CD4-positive, alpha-beta memory T cell (primary cell): ENCODE measurements at regions not wholly inside any gene's neighbourhood (a gene's known extent, or its start where the extent isn't known, plus 50 kb on each side); places are given as distances from the start of the nearest gene placed in this dataset.
"Not testable (repeated sequence)": the region's sequence is repeated elsewhere in the genome, so short reads cannot be mapped to it uniquely, and the experiment has no call there.

Experiments
- CTCF ChIA-PET: fragments of 350-600 bp; sonication (Branson Sonifier 250); formaldehyde crosslinking; loops from one replicate; lab custom pipeline; 2021; ENCODE audit warnings: inconsistent platforms; ENCODE audit not compliant: partially characterized antibody; lab: Charles Lee
- POLR2A ChIA-PET: fragments of 350-600 bp; sonication (Branson Sonifier 250); formaldehyde crosslinking; loops from one replicate; lab custom pipeline; 2021; ENCODE audit not compliant: partially characterized antibody; lab: Charles Lee
- DNase-seq, 5 donors: peaks; one replicate each; pipeline versions ENCODE4 v3.0.0 to v3.0.0-alpha.2; 2020 to 2022; ENCODE audit warnings: mixed read lengths in 1 of 5
- H3K27ac ChIP-seq: one replicate; pipeline ENCODE4 v1.7.0; 2013; ENCODE audit warnings: low read depth, low read length
- H3K27me3 ChIP-seq: 2 replicates; pipeline ENCODE4 v1.7.0; 2013; ENCODE audit warnings: mild to moderate bottlenecking, low read length, moderate library complexity; ENCODE audit not compliant: insufficient read depth
- H3K36me3 ChIP-seq: 2 replicates; pipeline ENCODE4 v1.7.0; 2013; ENCODE audit warnings: mild to moderate bottlenecking, low read length, moderate library complexity; ENCODE audit not compliant: insufficient read depth
- H3K4me1 ChIP-seq: 2 replicates; pipeline ENCODE4 v1.7.0; 2013; ENCODE audit warnings: mild to moderate bottlenecking, low read length, moderate library complexity; ENCODE audit not compliant: insufficient read depth
- H3K4me3 ChIP-seq, 2 donors: one replicate each; pipeline ENCODE4 v1.7.0; 2013; ENCODE audit warnings: low read length in 2 of 2, mild to moderate bottlenecking in 1 of 2
- H3K9me3 ChIP-seq, 2 donors: one replicate each; pipeline ENCODE4 v1.7.0; 2013; ENCODE audit warnings: low read length in 2 of 2, control low read depth in 1 of 2; ENCODE audit not compliant: control insufficient read depth in 1 of 2
- H3K27ac Mint-ChIP-seq, 7 donors: one replicate each; pipeline ENCODE4 v1.8.0; 2020 to 2021; ENCODE audit warnings: mixed read lengths in 7 of 7, mild to moderate bottlenecking in 6 of 7, inconsistent platforms in 3 of 7, moderate library complexity in 3 of 7
- H3K27me3 Mint-ChIP-seq, 2 donors: one replicate each; pipeline ENCODE4 v1.8.0; 2020 to 2021; ENCODE audit warnings: mixed read lengths in 2 of 2
- H3K36me3 Mint-ChIP-seq, 2 donors: one replicate each; pipeline ENCODE4 v1.8.0; 2020 to 2021; ENCODE audit warnings: mixed read lengths in 2 of 2, inconsistent platforms in 1 of 2, mild to moderate bottlenecking in 1 of 2
- H3K4me1 Mint-ChIP-seq, 4 donors: one replicate each; pipeline ENCODE4 v1.8.0; 2020 to 2021; ENCODE audit warnings: mixed read lengths in 4 of 4, mild to moderate bottlenecking in 1 of 4
- H3K4me3 Mint-ChIP-seq, 8 donors: one replicate each; pipeline ENCODE4 v1.8.0; 2020 to 2021; ENCODE audit warnings: mixed read lengths in 8 of 8, mild to moderate bottlenecking in 7 of 8, moderate library complexity in 6 of 8, inconsistent platforms in 3 of 8
- H3K9me3 Mint-ChIP-seq, 8 donors: one replicate each; pipeline ENCODE4 v1.8.0; 2020 to 2021; ENCODE audit warnings: mixed read lengths in 8 of 8, mild to moderate bottlenecking in 5 of 8, inconsistent platforms in 3 of 8, moderate library complexity in 1 of 8
- intact Hi-C: fragments of 100-400 bp; cut with micrococcal nuclease; formaldehyde crosslinking; loops from one replicate; pipeline ENCODE4 v1.15.1; 2023

GRCh38 chr10:27335246-27335645, 94.6 kb upstream of the ACBD5 start:
- H3K27me3 Mint-ChIP-seq, H3K36me3 Mint-ChIP-seq, H3K9me3 Mint-ChIP-seq, H3K36me3 ChIP-seq, H3K27ac Mint-ChIP-seq, intact Hi-C loops, CTCF ChIA-PET, H3K4me3 Mint-ChIP-seq, H3K4me1 Mint-ChIP-seq, H3K4me3 ChIP-seq, H3K27ac ChIP-seq, DNase-seq, POLR2A ChIA-PET, H3K27me3 ChIP-seq, H3K9me3 ChIP-seq, H3K4me1 ChIP-seq: not testable (repeated sequence)

GRCh38 chr10:27330074-27330473, 89.5 kb upstream of the ACBD5 start:
- H3K9me3 ChIP-seq: no peaks in the 10 kb centered on the region
- H3K4me3 ChIP-seq: no peak overlapping the region
- POLR2A ChIA-PET: no interaction called here
- no peaks in the 10 kb centered on the region for H3K4me1 Mint-ChIP-seq
- H3K4me1 ChIP-seq: no peaks in the 10 kb centered on the region
- H3K27me3 Mint-ChIP-seq: peaks cover 1 to 5% of the 10 kb centered on the region in 2 donors
- DNase-seq: no peak
- no peaks in the 10 kb centered on the region for H3K36me3 Mint-ChIP-seq
- CTCF ChIA-PET: interaction anchor here (1.3 kb wide), 1 partner anchor 31 kb away, joined by 3 read pairs; no protein-coding TSS in a partner anchor
- intact Hi-C loops: no loop called here
- H3K36me3 ChIP-seq: no peaks in the 10 kb centered on the region
- no peak overlapping the region for H3K4me3 Mint-ChIP-seq
- H3K9me3 Mint-ChIP-seq: no peaks in the 10 kb centered on the region
- no peak overlapping the region for H3K27ac Mint-ChIP-seq
- H3K27me3 ChIP-seq: no peaks in the 10 kb centered on the region
- H3K27ac ChIP-seq: no peak overlapping the region

GRCh38 chr10:27328946-27329345, 88.3 kb upstream of the ACBD5 start:
- H3K4me3 Mint-ChIP-seq: no peak overlapping the region
- peaks cover 1 to 5% of the 10 kb centered on the region in 2 donors for H3K27me3 Mint-ChIP-seq
- H3K4me1 Mint-ChIP-seq: no peaks in the 10 kb centered on the region
- POLR2A ChIA-PET: no interaction called here
- H3K27ac Mint-ChIP-seq: no peak overlapping the region
- no peaks in the 10 kb centered on the region for H3K36me3 Mint-ChIP-seq
- Histone ChIP-seq H3K27me3 (no peaks in the 10 kb centered on the region), H3K4me1 (no peaks in the 10 kb centered on the region), H3K9me3 (no peaks in the 10 kb centered on the region), H3K27ac (no peak overlapping the region), H3K36me3 (no peaks in the 10 kb centered on the region), H3K4me3 (no peak overlapping the region)
- CTCF ChIA-PET: no interaction called here
- intact Hi-C loops: no loop called here
- no peak for DNase-seq
- H3K9me3 Mint-ChIP-seq: no peaks in the 10 kb centered on the region

GRCh38 chr10:27326748-27327147, 86.2 kb upstream of the ACBD5 start:
- CTCF ChIA-PET, H3K27ac Mint-ChIP-seq, POLR2A ChIA-PET, H3K4me3 ChIP-seq, H3K27me3 Mint-ChIP-seq, DNase-seq, H3K27me3 ChIP-seq, H3K4me1 ChIP-seq, H3K4me3 Mint-ChIP-seq, H3K9me3 ChIP-seq, H3K27ac ChIP-seq, H3K9me3 Mint-ChIP-seq, H3K36me3 ChIP-seq, H3K36me3 Mint-ChIP-seq, intact Hi-C loops, H3K4me1 Mint-ChIP-seq: not testable (repeated sequence)

- Mint-ChIP-seq H3K27me3 (peaks cover 11 to 14% of the 10 kb centered on the region in 2 donors), H3K9me3 (peaks cover 0 to 4% (median 0%) of the 10 kb centered on the region in 8 donors), H3K4me1 (peaks cover 0 to 10% (median 3%) of the 10 kb centered on the region in 4 donors), H3K4me3 (peak overlapping the region in 6 of 8 donors; percentile 6 to 80 (median 57)), H3K27ac (no peak overlapping the region), H3K36me3 (no peaks in the 10 kb centered on the region)
- CTCF ChIA-PET: no interaction called here
- intact Hi-C loops: no loop called here
- POLR2A ChIA-PET: no interaction called here
- no peak for DNase-seq
- H3K9me3 ChIP-seq: no peaks in the 10 kb centered on the region
- H3K4me1 ChIP-seq: no peaks in the 10 kb centered on the region
- H3K4me3 ChIP-seq: no peak overlapping the region
- no peaks in the 10 kb centered on the region for H3K36me3 ChIP-seq
- no peak overlapping the region for H3K27ac ChIP-seq
- H3K27me3 ChIP-seq: no peaks in the 10 kb centered on the region
Observed at GRCh38 chr10:27319752-27320431, 79.3 kb upstream of the ACBD5 start.

GRCh38 chr10:27319139-27319538, 78.5 kb upstream of the ACBD5 start:
- H3K4me1 Mint-ChIP-seq, DNase-seq, H3K27me3 ChIP-seq, H3K36me3 Mint-ChIP-seq, H3K27ac ChIP-seq, H3K9me3 Mint-ChIP-seq, H3K4me3 ChIP-seq, H3K4me1 ChIP-seq, H3K27ac Mint-ChIP-seq, H3K9me3 ChIP-seq, CTCF ChIA-PET, intact Hi-C loops, H3K36me3 ChIP-seq, POLR2A ChIA-PET: not testable (repeated sequence)
- Mint-ChIP-seq H3K4me3 (peak overlapping the region in 2 of 8 donors; percentile 58 to 80), H3K27me3 (peaks cover 11 to 14% of the 10 kb centered on the region in 2 donors)

- H3K27ac ChIP-seq, H3K36me3 Mint-ChIP-seq, POLR2A ChIA-PET, H3K4me1 Mint-ChIP-seq, intact Hi-C loops, DNase-seq, H3K27me3 Mint-ChIP-seq, H3K27ac Mint-ChIP-seq, H3K4me1 ChIP-seq, H3K4me3 ChIP-seq, H3K27me3 ChIP-seq, H3K9me3 Mint-ChIP-seq, H3K4me3 Mint-ChIP-seq, CTCF ChIA-PET, H3K9me3 ChIP-seq, H3K36me3 ChIP-seq: not testable (repeated sequence)
Observed at GRCh38 chr10:27315082-27315481, 74.5 kb upstream of the ACBD5 start.

GRCh38 chr10:27313586-27313985, 73.0 kb upstream of the ACBD5 start:
- H3K9me3 ChIP-seq, H3K9me3 Mint-ChIP-seq, H3K4me3 Mint-ChIP-seq, H3K36me3 Mint-ChIP-seq, H3K27me3 Mint-ChIP-seq, H3K27me3 ChIP-seq, H3K27ac Mint-ChIP-seq, intact Hi-C loops, H3K4me3 ChIP-seq, H3K4me1 Mint-ChIP-seq, H3K4me1 ChIP-seq, CTCF ChIA-PET, DNase-seq, H3K27ac ChIP-seq, H3K36me3 ChIP-seq, POLR2A ChIA-PET: not testable (repeated sequence)
